Fibroblast of lung (primary cell): ENCODE measurements at regions not wholly inside any gene's neighbourhood (a gene's known extent, or its start where the extent isn't known, plus 50 kb on each side); places are given as distances from the start of the nearest gene placed in this dataset.

Experiments
- CTCF ChIP-seq, 2 donors: IDR thresholded peaks in 1 of 2; conservative IDR thresholded peaks in 1 of 2; 1 replicate in 1 of 2; 2 replicates in 1 of 2; pipeline ENCODE4 v1.5.1; 2011 to 2012; ENCODE audit warnings: low read length in 2 of 2, control low read depth in 1 of 2, inconsistent platforms in 1 of 2, low read depth in 1 of 2, mild to moderate bottlenecking in 1 of 2
- EZH2 ChIP-seq: IDR thresholded peaks from 2 replicates; pipeline ENCODE4 v1.5.1; 2012; ENCODE audit warnings: low read length, control low read depth, mild to moderate bottlenecking; ENCODE audit errors: missing control alignments

- TF ChIP-seq EZH2 (no peak), CTCF (conservative IDR thresholded peaks at IDR 0.05 in 1 of 2, IDR thresholded peaks at IDR 0.05 in 1 of 2; ENCODE audit: low read depth in 1 of 2, low read length in 2 of 2) (no peak)
Measured at GRCh38 chr4:176607807-176608206, 184.9 kb downstream of the VEGFC start.
